ENCODE measurements at regions not wholly inside any gene's neighbourhood (a gene's known extent, or its start where the extent isn't known, plus 50 kb on each side); places are given as distances from the start of the nearest gene placed in this dataset.

- no peak for TF ChIP-seq CTCF (IDR thresholded peaks at IDR 0.05; ENCODE audit: low read depth, low read length, missing control alignments)
- no peak for DNase-seq (ENCODE audit: low read depth)
- no peak overlapping the region for H3K4me3 ChIP-seq (ENCODE audit: low read depth, low read length)
Measured at GRCh38 chr4:20538905-20539304, 161.4 kb upstream of the PACRGL start.

- H3K4me3 ChIP-seq (ENCODE audit: low read depth, low read length) = no peak overlapping the region
- DNase-seq (ENCODE audit: low read depth) = no peak
- TF ChIP-seq CTCF (IDR thresholded peaks at IDR 0.05; ENCODE audit: low read depth, low read length, missing control alignments) = no peak
Measured at GRCh38 chr4:20543131-20543530, 157.1 kb upstream of the PACRGL start.

GRCh38 chr4:20544645-20545044 is 155.6 kb upstream of the PACRGL start:
- no peak for TF ChIP-seq CTCF (IDR thresholded peaks at IDR 0.05; ENCODE audit: low read depth, low read length, missing control alignments)
- no peak overlapping the region for H3K4me3 ChIP-seq (ENCODE audit: low read depth, low read length)
- no peak for DNase-seq (ENCODE audit: low read depth)

DNA sequence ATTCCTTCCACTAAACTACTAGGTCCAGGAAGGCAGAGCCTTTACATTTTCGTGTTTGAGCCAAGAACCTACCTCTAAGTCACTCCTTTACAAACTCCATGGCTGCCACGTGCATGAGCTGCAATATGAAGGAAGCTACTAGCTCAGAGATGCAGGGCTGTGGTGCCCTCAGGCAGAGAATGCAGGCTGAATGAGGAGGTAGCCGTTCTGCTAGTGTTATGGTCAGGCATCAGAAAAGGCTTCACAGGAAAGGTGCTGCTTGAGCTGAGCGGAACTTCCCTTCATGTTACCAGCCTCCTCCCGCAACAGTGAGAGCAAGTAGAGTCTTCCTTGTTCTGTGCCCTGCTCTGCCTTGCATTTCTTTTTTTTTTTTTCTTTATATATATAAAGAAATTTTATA is 148.3 kb upstream of the PACRGL start:
- H3K4me3 ChIP-seq (ENCODE audit: low read depth, low read length) = no peak overlapping the region
- TF ChIP-seq CTCF (IDR thresholded peaks at IDR 0.05; ENCODE audit: low read depth, low read length, missing control alignments) = no peak
- no peak for DNase-seq (ENCODE audit: low read depth)

- H3K4me3 ChIP-seq (ENCODE audit: low read depth, low read length) = no peak overlapping the region
- DNase-seq (ENCODE audit: low read depth) = no peak
- no peak for TF ChIP-seq CTCF (IDR thresholded peaks at IDR 0.05; ENCODE audit: low read depth, low read length, missing control alignments)
Measured at GRCh38 chr4:20554134-20554533, 146.1 kb upstream of the PACRGL start.

DNA sequence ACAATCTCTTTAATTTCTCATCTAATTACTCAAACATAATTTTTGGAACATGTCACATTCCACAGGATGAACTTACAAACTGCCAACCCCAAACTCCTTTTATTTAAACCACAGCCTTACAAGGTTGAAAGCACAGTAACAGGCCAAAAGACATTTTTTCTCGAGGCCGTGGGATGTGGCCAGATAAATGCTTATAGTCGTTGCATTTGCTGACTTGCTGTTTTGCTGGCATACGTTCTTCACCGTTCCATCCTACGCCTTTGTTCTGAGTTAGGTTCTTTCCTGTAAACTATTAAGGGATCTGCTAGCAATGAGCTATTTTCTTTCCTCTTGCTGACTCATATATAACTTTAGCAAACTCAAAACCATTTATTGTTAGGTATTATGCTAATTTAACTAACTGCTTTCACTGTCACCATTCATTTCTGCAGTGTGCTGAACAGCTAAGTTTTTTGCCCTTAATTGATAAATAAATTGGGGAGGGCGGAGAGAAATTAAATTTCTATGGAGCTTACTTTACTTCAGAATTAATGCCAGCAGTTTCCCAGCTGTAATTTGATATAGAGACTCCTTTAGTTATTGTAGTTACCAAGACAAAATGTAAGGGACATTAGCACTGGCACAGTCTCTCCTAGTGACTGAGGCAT is 135.1 kb upstream of the PACRGL start:
- DNase-seq (ENCODE audit: low read depth) = no peak
- H3K4me3 ChIP-seq (ENCODE audit: low read depth, low read length) = no peak overlapping the region
- TF ChIP-seq CTCF (IDR thresholded peaks at IDR 0.05; ENCODE audit: low read depth, low read length, missing control alignments) = no peak

- TF ChIP-seq CTCF (IDR thresholded peaks at IDR 0.05; ENCODE audit: low read depth, low read length, missing control alignments) = no peak
- DNase-seq (ENCODE audit: low read depth) = no peak
- no peak overlapping the region for H3K4me3 ChIP-seq (ENCODE audit: low read depth, low read length)
Measured at GRCh38 chr4:20570981-20571715, 129.1 kb upstream of the PACRGL start.

All from GM12864 (cell line).